NCI-H1092 (cell line): ENCODE measurements at regions not wholly inside any gene's neighbourhood (a gene's known extent, or its start where the extent isn't known, plus 50 kb on each side); places are given as distances from the start of the nearest gene placed in this dataset.

Source experiments
- DNase-seq: peaks from one replicate; lab custom pipeline; 2025; lab: John Stamatoyannopoulos, UW

GRCh38 chr3:46146548-46146947, 61.6 kb downstream of the CCR1 start:
- no peak for DNase-seq

GRCh38 chr3:46146021-46146420, 62.1 kb downstream of the CCR1 start:
- no peak for DNase-seq

GRCh38 chr3:46145147-46145546, 63.0 kb downstream of the CCR1 start:
- DNase-seq: no peak

GRCh38 chr3:46143951-46144473, 64.1 kb downstream of the CCR1 start:
- DNase-seq: no peak

- no peak for DNase-seq
These were observed 66.3 kb downstream of the CCR1 start for GRCh38 chr3:46141813-46142212.

- no peak for DNase-seq
These were observed 69.5 kb downstream of the CCR1 start for GRCh38 chr3:46138581-46138980.

DNA sequence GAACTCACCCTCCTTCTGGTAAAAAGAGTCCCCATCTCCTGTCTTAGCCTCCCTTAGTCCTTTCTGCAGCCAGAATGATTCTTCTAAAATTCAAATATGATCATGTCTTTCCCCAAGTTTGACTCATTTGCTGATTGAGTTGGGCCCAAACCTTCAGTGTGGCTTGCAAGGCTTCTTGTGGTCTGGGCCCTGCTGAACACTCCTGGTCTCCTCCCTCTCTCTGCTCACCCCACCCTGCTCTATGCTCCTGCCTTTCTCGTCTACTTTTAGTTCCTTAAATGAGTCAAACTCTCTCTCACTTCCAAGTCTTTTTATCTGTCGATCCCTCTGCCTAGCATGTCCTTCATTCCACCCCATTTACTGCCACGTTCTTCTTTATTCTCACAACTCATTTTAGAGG, 72.6 kb downstream of the CCR1 start:
- DNase-seq: no peak

DNA sequence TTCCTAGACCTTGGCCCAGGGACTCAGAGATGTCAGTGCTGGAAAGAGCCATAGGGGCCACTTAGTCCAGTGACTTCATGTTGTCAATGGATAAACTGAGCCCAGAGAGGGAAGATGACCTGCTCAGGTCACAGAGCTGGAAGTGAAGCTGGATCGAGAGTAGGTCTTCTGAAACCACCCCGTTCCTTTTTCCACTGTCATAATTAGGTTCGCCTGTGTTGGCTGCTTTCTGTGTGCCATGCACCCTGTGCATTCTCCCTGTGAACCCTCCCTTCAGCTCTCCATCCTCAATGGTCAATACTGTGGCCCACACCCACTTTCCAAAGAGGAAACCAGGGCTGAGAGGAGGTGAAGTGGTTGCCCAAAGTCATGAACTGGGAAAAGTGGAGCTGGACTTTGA, 74.8 kb downstream of the CCR1 start:
- DNase-seq: no peak

- DNase-seq: no peak
These were observed 75.5 kb downstream of the CCR1 start for GRCh38 chr3:46132565-46132964.

- DNase-seq: no peak
These were observed 76.1 kb downstream of the CCR1 start for GRCh38 chr3:46131884-46132450.

DNA sequence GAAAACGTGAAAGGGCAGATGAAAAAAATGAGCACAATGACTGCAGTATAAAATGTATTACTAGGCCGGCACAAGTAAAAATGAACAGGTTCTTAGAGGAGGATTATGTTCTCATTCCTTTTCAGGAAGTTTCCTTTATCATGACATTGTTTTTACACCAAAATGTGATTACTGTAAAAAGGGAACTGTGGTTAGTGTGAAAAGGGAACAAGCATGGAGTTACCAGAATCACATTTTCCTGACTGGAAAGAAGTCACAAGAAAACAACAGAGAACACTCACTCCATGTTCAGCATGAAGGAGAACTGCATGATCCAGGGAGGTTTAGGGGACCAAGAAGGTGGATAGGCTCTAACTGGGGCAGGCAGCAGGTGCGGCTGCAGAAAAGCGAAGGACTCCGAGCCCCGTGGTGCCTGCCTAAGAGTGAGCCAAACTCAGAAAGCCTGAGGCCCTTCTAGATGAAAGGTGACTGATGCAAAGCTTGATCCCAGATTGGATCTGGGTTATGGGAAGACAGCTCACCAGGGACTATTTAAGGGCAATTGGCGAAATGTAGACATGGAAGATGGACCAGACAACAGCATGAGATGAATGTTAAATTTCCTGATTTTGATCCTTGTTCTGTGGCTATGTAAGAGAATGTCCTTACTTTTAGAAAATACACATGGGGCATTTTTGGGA, 77.3 kb downstream of the CCR1 start:
- DNase-seq: no peak

DNA sequence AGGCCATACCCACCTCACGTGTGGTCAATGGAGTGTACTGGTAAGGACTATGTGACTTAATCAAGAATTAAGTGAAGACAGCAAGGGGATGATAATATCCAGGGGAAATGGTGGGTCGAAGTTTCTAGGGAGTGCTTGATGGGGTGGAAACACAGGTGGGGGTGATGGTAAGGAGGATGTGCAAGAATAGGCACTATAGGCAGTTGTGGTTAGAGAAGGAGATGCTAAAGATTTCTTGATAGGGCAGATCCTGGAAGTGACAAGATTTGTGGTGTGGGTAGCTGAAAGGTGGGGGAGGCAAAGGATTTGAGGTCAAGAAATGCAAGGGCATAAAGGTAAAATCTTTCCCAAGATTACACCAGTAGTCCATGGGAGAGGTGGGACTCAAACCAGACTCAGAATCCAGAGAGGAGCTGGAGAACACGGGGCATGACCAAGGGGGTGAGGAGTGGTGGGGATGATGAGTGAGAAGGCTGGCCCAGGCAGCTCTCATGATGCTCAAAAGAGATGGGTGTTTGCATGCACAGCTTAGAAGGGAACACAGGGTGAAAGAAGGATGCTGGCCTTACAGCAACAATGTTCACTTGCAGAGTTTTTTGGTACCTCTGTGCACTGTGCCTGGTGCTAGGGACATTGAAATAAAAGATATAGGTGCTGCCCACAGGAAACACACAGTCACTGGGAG, 78.4 kb downstream of the CCR1 start:
- DNase-seq: no peak

GRCh38 chr3:46127503-46127902, 80.6 kb downstream of the CCR1 start:
- DNase-seq: no peak

- DNase-seq: no peak
These were observed 83.6 kb downstream of the CCR1 start for GRCh38 chr3:46124216-46125177.

GRCh38 chr3:46123646-46124045, 84.5 kb downstream of the CCR1 start:
- no peak for DNase-seq

GRCh38 chr3:46122091-46122490, 86.0 kb downstream of the CCR1 start:
- DNase-seq: no peak

DNA sequence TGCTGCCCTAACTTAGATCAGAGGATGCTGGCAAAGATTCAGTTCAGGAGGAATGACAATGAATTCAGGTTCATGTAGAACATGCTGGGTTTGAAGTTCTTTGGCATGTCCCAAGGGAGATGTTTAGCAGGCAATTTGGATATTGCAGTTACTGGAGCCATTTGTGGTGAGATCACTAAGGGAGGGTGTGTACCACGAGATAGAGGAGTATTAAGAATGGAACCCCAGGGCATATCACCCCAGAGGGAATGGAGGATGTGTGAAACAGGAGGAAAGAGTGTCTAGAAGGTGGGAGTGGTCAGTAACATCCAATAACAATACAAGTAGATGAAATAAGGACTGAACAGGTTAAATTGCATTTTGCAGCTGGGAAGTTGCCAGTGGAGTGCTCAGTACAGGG, 87.1 kb downstream of the CCR1 start:
- no peak for DNase-seq

- no peak for DNase-seq
These were observed 88.2 kb downstream of the CCR1 start for GRCh38 chr3:46119709-46120498.

- DNase-seq: no peak
These were observed 88.9 kb downstream of the CCR1 start for GRCh38 chr3:46119253-46119652.

DNA sequence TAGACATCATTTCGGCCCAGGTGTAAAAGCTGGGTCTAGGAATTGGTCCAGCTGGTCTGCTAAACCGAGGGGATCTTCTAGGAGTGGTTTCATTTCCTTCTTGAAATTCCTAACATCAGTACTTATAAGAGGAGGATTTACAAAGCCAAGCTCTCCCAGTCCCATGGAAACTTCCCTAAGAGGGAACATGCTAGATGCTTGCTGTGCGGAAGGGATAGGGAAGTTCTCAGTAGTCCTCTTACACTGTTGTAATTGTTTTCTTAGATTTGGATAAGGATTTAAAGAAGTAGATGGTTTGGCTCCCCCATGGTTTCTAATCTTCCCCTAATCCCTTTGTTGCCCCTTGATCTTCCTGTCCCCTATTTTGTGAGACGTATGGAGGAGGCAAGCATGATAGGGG, 89.7 kb upstream of the XCR1 start:
- no peak for DNase-seq

- no peak for DNase-seq
These were observed 87.2 kb upstream of the XCR1 start for GRCh38 chr3:46114323-46114988.
